HuH-7.5 (cell line): ENCODE measurements at regions not wholly inside any gene's neighbourhood (a gene's known extent, or its start where the extent isn't known, plus 50 kb on each side); places are given as distances from the start of the nearest gene placed in this dataset.
"Not testable (repeated sequence)": the region's sequence is repeated elsewhere in the genome, so short reads cannot be mapped to it uniquely, and the experiment has no call there.

Experiments
- DNase-seq: peaks from one replicate; pipeline ENCODE4 v3.0.0; 2011; ENCODE audit warnings: low spot score

DNA sequence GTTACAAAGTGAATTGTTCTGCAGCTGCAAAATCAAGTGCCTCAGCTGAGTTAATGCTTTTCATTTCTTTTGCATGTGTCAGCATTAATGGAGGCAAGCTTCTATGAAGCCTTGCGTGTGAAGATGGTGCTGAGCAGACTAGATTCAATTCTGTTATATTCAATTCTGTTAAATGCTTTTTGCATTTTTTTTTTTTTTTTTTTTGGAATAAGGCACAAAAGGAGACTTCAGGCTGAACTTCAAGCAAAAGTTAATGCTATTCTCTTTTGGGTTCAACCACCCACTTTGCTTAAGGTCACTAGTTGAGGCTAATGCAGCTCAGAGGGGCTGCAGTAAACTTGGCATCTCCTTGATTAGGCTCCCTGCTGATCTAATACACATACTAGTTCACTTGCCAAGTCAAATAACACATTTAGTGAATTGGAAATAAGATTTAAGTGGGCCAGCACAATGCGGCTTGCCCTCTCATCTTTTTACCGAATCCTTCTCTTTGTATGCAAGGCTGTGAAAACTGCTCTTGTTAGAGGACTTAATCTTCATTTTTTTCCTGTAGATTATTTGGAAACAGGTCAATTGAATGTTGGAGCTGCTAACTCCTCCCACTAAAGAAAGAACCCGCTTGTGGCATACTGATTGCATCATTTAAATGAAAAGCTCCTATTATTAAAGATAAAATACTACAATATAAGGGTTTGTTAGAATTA lies 1020.2 kb downstream of the NR2F1-AS1 start:
- no peak for DNase-seq

GRCh38 chr5:92559781-92560180 lies 1021.2 kb downstream of the NR2F1-AS1 start:
- no peak for DNase-seq

DNA sequence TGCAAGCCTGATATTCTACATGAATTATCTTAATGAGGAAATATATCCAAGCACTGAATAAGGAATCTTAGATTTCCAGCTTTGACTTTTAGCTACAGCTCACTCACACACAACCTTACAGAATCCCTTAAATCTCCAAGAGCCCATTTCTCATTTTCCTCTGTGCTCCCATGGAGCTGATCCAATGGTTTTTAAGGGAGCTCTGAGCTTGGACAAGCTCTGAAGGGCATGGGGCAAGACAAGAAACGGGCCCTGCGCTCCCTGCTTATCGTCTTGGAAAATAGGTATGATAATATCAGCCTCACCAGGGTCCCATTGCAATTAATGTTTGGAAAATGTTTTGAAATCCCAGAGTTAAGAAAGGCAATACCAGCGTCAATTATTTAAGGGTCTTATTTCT lies 1021.7 kb downstream of the NR2F1-AS1 start:
- DNase-seq, result no peak

DNA sequence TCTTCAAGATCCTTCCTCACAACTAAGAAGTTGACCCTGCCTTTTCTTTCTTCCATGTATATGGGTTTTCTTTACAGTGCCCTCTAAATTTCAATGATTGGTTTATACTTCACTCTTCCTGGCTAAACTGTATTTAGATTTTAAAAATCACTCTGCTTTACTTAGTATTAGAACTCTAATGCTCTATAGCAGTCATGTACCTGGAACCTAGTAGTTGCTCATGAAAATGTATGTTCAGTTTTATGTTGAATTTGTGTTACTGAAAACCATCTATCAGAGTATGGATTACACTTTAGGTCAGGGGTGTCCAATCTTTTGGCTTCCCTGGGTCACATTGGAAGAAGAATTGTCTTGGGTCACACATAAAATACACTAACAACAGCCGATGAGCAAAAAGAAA lies 1024.3 kb downstream of the NR2F1-AS1 start:
- DNase-seq, result no peak

DNA sequence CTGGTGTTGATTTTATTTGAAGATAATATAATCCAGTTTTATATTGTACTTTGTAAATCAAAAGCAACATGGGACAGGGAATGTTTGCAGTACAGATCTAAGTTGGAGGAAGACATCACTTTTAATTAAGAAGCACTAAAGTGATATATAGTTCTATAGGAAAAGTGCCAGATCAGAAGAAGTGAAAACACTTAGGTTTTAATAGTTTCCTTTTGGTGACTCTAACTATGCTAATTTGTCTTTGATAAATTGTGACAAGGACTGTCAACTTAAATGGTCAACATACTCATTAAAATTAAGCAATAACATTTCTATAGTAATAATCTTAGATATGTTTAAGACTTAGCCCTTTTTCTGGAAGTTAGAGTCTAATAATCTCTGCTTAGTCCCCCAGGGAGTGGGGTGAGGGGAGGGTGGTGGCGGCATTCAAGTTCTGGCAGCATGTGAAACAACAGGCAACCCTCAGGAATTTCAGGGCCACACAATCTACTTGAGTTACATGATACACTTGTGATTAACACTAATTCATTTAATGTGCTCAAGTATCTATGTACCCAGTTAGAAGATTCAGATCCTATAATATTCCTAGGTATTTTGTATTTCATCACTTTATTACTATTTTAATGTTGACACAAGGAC lies 1026.5 kb downstream of the NR2F1-AS1 start:
- no peak for DNase-seq

DNA sequence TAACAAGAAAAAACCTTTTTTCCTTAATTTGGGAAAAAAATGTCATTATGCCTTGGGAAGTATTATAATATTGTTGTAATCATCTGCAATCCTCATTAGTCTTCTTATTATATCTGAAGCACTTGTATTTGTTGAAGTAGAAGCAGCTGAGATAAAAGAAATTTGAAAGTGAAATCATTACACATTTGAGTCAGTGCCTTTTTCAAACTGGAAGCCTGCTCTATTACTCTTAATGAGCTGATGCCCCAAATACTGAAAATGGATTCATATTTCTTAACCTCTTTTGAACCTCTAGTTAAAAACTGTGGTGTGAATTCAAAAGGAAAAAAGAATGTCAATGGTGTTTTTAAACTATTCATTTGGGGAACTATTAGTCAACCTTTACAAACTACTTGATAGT lies 1027.7 kb downstream of the NR2F1-AS1 start:
- DNase-seq, result no peak

DNA sequence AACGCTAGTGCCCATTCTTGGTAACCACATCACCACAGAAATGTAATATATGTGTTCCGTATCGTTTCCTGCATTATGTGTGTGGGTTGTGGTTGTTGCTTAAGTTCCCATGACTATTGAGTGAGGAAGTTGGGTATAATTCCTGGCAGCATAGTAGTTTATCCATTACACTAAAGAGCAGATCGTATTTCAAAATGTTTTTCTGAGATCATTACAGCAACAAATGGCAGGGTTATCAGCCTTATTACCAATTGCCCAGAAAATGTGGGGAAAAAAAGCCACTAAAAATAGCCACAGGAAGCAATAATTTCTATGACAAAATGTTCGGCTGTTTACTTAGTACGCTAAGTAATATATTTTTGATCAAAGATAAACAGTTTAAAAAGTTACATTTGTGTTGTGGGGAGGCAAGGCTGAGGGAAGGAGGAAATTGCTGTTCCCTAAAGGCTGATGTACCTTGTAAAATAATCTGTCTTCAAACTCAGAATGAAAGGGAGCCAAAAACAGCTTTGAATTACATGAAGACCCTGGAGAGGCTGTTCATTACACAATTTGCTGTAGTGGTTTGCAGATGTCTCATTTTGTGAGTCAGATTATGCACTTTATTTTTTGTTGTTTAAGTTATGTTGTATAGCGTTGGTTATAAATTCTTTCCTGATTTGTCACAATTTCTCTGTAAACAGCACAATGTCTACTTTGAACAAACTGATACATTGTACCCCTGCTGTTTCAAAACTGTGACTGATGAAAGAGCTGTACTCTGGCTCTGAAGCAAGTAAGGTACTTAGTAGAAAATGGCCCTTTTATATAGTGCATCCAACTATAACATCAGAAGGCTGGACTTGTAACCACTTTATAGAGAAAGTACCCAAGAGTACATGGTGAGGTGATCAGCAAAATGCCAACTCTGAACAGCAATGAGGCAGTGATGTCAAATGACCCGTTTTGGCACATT lies 1028.5 kb downstream of the NR2F1-AS1 start:
- peak; percentile 20 for DNase-seq

GRCh38 chr5:92548346-92548745 lies 1032.7 kb downstream of the NR2F1-AS1 start:
- DNase-seq, result no peak

GRCh38 chr5:92544596-92544995 lies 1036.4 kb downstream of the NR2F1-AS1 start:
- no peak for DNase-seq

- DNase-seq, result no peak
Measured at GRCh38 chr5:92544036-92544435, 1037.0 kb downstream of the NR2F1-AS1 start.

DNA sequence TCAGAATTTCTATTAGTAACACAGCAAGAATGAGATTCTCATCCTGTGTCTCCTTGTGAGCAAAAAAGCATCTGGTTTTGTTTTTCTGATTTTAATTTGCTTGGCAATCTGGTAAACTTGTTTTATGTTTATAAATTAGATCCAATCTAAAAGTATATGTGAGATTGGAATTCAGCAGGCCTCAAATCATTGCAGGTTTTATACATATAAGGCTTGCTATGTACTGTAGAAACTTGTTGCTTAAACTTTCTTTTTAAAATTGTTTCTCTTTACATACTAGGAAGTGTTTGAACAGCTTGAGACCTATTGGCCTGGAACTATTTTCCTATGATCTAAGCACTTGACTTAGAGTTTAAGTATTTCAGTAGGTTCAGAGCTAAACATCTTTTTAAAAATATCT lies 1037.8 kb downstream of the NR2F1-AS1 start:
- DNase-seq, result no peak

DNA sequence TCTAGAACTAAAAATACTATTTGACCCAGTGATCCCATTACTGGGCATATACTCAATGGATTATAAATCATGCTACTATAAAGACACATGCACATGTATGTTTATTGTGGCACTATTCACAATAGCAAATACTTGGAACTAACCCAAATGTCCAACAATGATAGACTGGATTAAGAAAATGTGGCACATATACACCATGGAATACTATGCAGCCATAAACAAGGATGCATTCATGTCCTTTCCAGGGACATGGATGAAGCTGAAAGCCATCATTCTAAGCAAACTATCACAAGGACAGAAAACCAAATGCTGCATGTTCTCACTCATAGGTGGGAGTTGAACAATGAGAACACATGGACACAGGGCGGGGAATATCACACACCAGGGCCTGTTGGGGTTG lies 1039.0 kb downstream of the NR2F1-AS1 start:
- DNase-seq, result not testable (repeated sequence)

DNA sequence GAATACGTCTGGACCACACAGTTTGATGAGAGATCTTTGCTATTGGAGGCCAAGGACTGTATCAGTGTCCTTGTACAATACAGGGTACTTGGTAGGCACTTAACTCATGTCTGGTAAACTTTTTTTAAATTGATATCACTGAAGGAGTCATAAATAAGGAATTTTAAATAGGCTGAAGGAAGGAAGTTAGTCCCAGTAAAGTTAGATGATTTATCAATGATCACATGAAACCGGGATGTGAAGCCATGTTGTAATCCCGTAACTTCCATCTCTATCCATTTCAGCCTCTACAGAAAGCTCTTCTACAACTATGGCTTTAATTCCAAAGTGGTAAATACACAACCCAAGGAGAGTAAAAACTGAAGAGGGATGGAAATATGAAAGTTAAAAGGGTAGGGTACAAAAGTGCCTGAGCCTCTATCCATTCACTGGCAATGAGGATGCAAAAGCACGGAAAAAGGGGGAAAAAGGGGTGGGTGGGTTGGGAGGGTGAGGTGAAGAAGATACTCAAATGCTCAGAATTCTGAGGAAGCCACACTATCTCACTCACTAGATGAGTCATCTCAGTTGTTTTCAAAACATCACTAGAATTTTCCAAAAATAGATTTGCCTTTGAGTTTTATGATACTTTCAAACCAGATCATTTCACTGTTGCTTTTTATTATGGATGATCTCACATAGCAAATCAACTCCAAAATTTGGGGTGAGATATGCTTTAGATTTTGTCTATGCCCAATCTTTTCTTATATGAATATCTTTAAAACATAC lies 1053.5 kb downstream of the NR2F1-AS1 start:
- no peak for DNase-seq

DNA sequence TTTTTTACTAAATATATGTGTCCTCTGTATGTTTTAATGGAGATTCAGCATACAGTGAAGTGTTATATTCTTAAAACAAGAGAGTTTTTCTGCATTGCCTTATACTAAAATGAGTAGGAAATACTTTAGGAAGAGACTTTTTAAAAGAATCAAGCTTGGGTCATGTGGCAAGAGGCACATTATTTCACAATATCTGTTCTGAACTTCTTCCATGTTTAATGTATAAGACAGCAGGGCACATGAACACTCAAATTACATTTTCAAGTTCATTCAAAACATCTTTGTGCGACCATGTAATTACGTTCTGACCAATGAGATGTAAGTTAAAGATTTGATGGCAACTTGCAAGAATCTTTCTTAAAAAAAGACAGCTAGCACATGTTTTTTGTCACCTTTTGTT lies 1055.9 kb downstream of the NR2F1-AS1 start:
- DNase-seq, result no peak

DNA sequence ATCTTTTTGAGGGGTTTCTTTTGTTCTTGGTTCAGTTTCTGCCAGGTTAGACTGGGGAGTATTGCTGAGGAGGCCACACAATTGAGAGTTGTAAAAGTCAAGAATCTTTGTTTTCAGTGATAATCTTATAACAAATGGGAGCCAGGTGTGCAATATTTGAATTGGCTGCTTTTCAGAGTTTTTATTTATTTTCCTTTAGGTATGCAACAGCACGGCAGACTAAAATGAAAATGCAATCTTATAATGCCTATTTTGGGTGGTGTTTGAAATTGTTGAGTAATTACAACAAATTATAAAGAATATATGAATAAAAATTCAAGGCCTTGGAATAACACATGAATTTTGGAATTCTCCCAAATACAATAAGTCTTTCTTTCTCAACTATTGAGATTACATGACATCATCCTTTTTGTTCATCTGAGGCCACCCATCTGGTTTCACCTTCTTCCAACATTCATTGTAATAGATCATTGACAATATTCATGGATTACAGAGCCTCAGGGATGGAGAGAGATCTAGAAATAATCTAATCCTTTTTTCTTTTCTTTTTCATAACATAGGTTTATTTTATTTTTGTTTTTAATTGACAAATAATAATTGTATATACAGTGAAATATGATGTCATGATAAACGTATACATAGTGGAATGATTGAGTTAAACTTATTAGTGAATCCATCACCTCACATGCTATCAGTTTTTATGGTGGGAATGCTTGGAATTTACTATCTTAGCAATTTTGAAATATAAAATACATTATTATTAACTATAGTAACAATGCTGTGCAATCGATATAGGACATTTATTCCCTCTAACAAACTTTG lies 1061.0 kb downstream of the NR2F1-AS1 start:
- no peak for DNase-seq

GRCh38 chr5:92518318-92518904 lies 1062.6 kb downstream of the NR2F1-AS1 start:
- peak; percentile 30 for DNase-seq

GRCh38 chr5:92514896-92515295 lies 1066.1 kb downstream of the NR2F1-AS1 start:
- DNase-seq, result no peak

GRCh38 chr5:92513067-92513466 lies 1068.0 kb downstream of the NR2F1-AS1 start:
- DNase-seq, result no peak

- no peak for DNase-seq
Measured at GRCh38 chr5:92508271-92508670, 1072.7 kb downstream of the NR2F1-AS1 start.

DNA sequence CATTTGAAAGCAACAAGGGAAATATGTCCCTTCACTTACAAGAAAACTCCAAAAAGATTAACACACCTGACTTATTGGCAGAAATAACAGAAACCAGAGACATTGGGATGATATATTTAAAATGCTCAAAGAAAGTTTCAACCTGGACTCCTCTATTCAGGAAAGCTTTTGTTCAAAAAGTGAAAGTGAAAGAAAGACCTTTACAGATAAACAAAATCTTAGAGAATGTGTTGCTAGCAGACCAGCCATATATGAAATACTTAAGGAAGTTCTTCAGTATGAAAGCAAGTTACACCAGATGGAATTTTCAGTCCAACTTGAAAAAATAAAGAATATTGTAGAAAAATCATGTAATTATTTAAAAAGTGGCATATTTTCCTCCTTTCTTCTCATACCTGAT lies 1075.1 kb downstream of the NR2F1-AS1 start:
- DNase-seq, result no peak

DNA sequence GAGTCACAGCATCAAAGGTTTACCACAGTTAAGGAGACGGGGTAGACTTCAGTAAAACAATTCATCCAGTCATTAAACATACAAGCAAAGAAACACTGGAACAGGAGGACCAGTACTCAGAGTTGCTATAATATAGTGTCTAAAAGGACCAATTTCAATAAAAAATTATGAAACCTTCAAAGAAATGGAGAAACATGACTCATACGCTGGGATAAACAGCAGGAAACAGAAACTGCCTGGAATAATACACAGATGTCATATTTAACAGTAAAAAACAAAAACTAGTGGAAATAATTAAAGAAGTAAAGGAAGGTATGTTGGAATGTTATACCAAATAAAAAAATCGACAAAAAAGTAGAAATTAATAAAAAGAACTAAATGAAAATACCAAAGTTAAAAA lies 1075.9 kb downstream of the NR2F1-AS1 start:
- no peak for DNase-seq
